Suprapubic skin (tissue), 4 donors: ENCODE measurements at regions not wholly inside any gene's neighbourhood (a gene's known extent, or its start where the extent isn't known, plus 50 kb on each side); places are given as distances from the start of the nearest gene placed in this dataset.
"Not testable (repeated sequence)": the region's sequence is repeated elsewhere in the genome, so short reads cannot be mapped to it uniquely, and the experiment has no call there.

Source experiments
- CTCF ChIP-seq, 2 donors: fragments of 200-600 bp in 1 of 2; fragments of 450-650 bp in 1 of 2; sonication (generic) in 1 of 2; IDR thresholded peaks; one replicate each; pipeline ENCODE4 v1.5.1; 2016 to 2019; ENCODE audit warnings: antibody characterized with exemption in 2 of 2, mild to moderate bottlenecking in 1 of 2, moderate library complexity in 1 of 2
- EP300 ChIP-seq: sonication (generic); formaldehyde crosslinking; IDR thresholded peaks from one replicate; pipeline ENCODE4 v1.6.1; 2017; ENCODE audit warnings: antibody characterized with exemption
- POLR2A ChIP-seq, 2 donors: fragments of 450-650 bp; IDR thresholded peaks; one replicate each; pipeline ENCODE4 v1.6.1; 2017; ENCODE audit warnings: antibody characterized with exemption in 2 of 2, mild to moderate bottlenecking in 2 of 2, moderate library complexity in 2 of 2
- POLR2AphosphoS5 ChIP-seq, 3 donors: sonication (generic); formaldehyde crosslinking; IDR thresholded peaks; one replicate each; pipeline ENCODE4 v1.6.1; 2017; ENCODE audit warnings: antibody characterized with exemption in 3 of 3

- not testable (repeated sequence) for TF ChIP-seq CTCF (IDR thresholded peaks at IDR 0.05); POLR2AphosphoS5 (IDR thresholded peaks at IDR 0.05); POLR2A (IDR thresholded peaks at IDR 0.05); EP300
Observed at GRCh38 chr9:62807424-62807823, 1617.6 kb downstream of the SPATA31A7 start.
